ENCODE measurements at regions not wholly inside any gene's neighbourhood (a gene's known extent, or its start where the extent isn't known, plus 50 kb on each side); places are given as distances from the start of the nearest gene placed in this dataset.

DNA sequence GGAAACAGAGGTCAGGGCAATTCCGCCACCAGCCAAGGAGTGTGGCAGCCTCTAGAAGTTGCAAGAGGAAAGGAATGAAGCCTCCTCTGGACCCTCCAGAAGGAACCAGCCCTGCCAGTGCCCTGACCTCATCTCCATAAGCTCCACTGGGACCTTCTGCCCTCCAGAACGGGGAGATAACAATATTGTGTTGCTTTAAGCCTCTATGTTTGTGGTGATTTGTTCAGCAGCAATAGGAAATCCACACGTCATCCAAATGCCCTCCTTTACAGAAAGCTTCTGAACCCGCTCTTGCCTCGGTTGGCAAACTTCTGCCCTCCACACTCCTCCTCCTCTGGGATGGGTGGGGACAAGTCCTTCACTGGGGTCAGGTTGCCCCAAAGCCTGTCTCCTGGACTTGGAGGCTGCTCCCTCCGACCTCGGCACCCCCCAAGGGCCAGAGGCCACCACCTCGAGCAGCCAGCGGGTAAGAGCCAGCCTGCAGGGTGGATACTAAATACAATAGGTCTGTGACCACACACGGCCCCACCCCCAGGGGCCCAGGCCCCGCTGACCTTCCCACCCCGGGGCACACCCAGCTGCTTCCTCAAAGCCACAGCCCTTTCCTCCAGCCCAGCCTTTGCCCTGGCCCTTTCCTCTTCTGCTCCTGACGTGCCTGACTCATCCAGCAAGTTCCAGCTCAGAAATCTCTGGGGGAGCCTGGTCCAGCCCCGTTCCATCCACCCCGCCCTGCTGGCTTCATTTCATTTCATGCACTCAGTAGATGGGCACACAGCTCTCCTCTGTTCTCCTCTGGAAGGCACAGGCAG lies 58.7 kb upstream of the NCOR2 start:
- H3K4me1 ChIP-seq (ENCODE audit: insufficient read depth, insufficient read length) = peaks cover 31% of the 10 kb centered on the region
- no peak for DNase-seq (ENCODE audit: low read depth, low spot score)
- H3K9me3 ChIP-seq (ENCODE audit: insufficient read depth, low read length) = peaks cover 9% of the 10 kb centered on the region; the same call in 1 of the 2 replicates
- TF ChIP-seq SUZ12 (IDR thresholded peaks at IDR 0.05; ENCODE audit: extremely low read depth, insufficient read depth, insufficient read length) = no peak
- no peak for TF ChIP-seq YY1 (IDR thresholded peaks at IDR 0.05; ENCODE audit: insufficient read depth, insufficient read length)
- no peak for TF ChIP-seq ZNF274 (IDR thresholded peaks at IDR 0.05; ENCODE audit: low read depth, low read length)
- no peaks in the 10 kb centered on the region for H3K27me3 ChIP-seq (ENCODE audit: insufficient read depth, insufficient read length)
- no peaks in the 10 kb centered on the region for H3K36me3 ChIP-seq (ENCODE audit: insufficient read depth, insufficient read length, low read length)
- no peak overlapping the region for H3K9ac ChIP-seq (ENCODE audit: insufficient read length, low read depth)
- no peak overlapping the region for H3K4me3 ChIP-seq (ENCODE audit: insufficient read length, low read depth)

DNA sequence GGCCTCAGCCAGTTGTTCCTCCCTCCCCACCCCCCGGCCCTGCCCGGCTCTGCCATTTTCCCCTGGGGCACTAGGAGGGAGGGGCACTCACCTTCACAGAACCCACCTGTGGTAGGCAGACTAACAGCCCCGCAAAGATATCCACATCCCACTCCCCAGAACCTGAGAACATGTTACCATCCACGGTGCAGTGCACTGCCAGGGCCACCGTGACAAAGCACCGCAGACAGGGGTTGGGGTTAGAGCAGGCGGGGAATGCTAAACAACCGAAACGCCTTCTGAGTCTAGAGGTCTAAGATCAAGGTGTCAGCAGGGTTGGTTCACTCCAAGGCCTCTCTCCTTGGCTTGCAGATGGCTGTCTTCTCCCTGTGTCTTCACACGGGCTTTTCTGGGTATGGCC lies 57.4 kb upstream of the NCOR2 start:
- Histone ChIP-seq H3K9me3 (ENCODE audit: insufficient read depth, low read length) (0 out of 2 replicates have a peak, but pooled peaks cover under 1% of the 10 kb centered on the region), H3K27me3 (ENCODE audit: insufficient read depth, insufficient read length) (no peaks in the 10 kb centered on the region), H3K9ac (ENCODE audit: insufficient read length, low read depth) (no peak overlapping the region), H3K4me1 (ENCODE audit: insufficient read depth, insufficient read length) (peaks cover 32% of the 10 kb centered on the region), H3K36me3 (ENCODE audit: insufficient read depth, insufficient read length, low read length) (no peaks in the 10 kb centered on the region), H3K4me3 (ENCODE audit: insufficient read length, low read depth) (no peak overlapping the region)
- TF ChIP-seq YY1 (IDR thresholded peaks at IDR 0.05; ENCODE audit: insufficient read depth, insufficient read length) (no peak), SUZ12 (IDR thresholded peaks at IDR 0.05; ENCODE audit: extremely low read depth, insufficient read depth, insufficient read length) (no peak), ZNF274 (IDR thresholded peaks at IDR 0.05; ENCODE audit: low read depth, low read length) (no peak)
- no peak for DNase-seq (ENCODE audit: low read depth, low spot score)

DNA sequence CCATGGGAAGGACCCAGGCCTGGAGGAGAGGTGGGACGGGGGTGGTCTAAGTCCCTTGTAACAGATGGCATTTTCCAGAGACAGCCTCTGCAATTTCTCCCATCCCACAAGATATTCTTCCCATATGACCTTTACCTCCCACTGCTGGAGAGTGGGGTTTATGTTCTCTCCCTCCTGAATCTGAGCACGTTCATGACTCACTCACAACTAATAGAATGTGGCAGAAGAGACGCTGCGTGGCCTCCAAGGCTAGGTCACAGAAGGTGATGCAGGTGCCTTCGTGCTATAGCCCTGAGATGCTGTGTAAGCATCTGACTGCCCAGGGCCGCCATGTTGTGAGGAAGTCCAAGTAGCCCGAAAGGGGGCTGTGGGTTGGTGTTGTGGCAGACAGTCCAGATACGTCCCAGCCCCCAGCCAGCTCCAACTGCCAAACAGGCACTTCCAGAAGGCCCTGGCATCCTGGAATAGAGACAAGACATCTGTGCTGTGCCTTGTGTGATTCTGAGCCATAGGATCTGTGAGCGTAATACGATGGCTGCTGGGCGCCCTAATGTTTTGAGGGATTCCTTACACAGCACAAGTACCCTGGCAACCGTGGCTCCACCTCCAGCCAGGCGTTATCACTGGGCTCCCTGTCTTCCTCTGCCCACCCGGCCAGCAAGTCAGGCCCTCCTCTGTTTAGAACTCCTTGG lies 56.1 kb upstream of the NCOR2 start:
- H3K4me1 ChIP-seq (ENCODE audit: insufficient read depth, insufficient read length) = peaks cover 32% of the 10 kb centered on the region
- H3K4me3 ChIP-seq (ENCODE audit: insufficient read length, low read depth) = no peak overlapping the region
- H3K36me3 ChIP-seq (ENCODE audit: insufficient read depth, insufficient read length, low read length) = no peaks in the 10 kb centered on the region
- H3K9ac ChIP-seq (ENCODE audit: insufficient read length, low read depth) = no peak overlapping the region
- TF ChIP-seq SUZ12 (IDR thresholded peaks at IDR 0.05; ENCODE audit: extremely low read depth, insufficient read depth, insufficient read length) (no peak), ZNF274 (IDR thresholded peaks at IDR 0.05; ENCODE audit: low read depth, low read length) (no peak), YY1 (IDR thresholded peaks at IDR 0.05; ENCODE audit: insufficient read depth, insufficient read length) (no peak)
- DNase-seq (ENCODE audit: low read depth, low spot score) = no peak
- H3K27me3 ChIP-seq (ENCODE audit: insufficient read depth, insufficient read length) = no peaks in the 10 kb centered on the region
- H3K9me3 ChIP-seq (ENCODE audit: insufficient read depth, low read length) = no peaks in the 10 kb centered on the region

GRCh38 chr12:124622764-124623163 lies 55.4 kb upstream of the NCOR2 start:
- Histone ChIP-seq H3K9ac (ENCODE audit: insufficient read length, low read depth) (no peak overlapping the region), H3K9me3 (ENCODE audit: insufficient read depth, low read length) (no peaks in the 10 kb centered on the region), H3K36me3 (ENCODE audit: insufficient read depth, insufficient read length, low read length) (no peaks in the 10 kb centered on the region), H3K4me1 (ENCODE audit: insufficient read depth, insufficient read length) (peaks cover 32% of the 10 kb centered on the region), H3K27me3 (ENCODE audit: insufficient read depth, insufficient read length) (no peaks in the 10 kb centered on the region), H3K4me3 (ENCODE audit: insufficient read length, low read depth) (no peak overlapping the region)
- no peak for TF ChIP-seq YY1 (IDR thresholded peaks at IDR 0.05; ENCODE audit: insufficient read depth, insufficient read length)
- no peak for TF ChIP-seq SUZ12 (IDR thresholded peaks at IDR 0.05; ENCODE audit: extremely low read depth, insufficient read depth, insufficient read length)
- TF ChIP-seq ZNF274 (IDR thresholded peaks at IDR 0.05; ENCODE audit: low read depth, low read length) = no peak
- no peak for DNase-seq (ENCODE audit: low read depth, low spot score)

- Histone ChIP-seq H3K27me3 (ENCODE audit: insufficient read depth, insufficient read length) (no peaks in the 10 kb centered on the region), H3K9me3 (ENCODE audit: insufficient read depth, low read length) (no peaks in the 10 kb centered on the region), H3K9ac (ENCODE audit: insufficient read length, low read depth) (no peak overlapping the region), H3K4me1 (ENCODE audit: insufficient read depth, insufficient read length) (peaks cover 36% of the 10 kb centered on the region), H3K4me3 (ENCODE audit: insufficient read length, low read depth) (no peak overlapping the region), H3K36me3 (ENCODE audit: insufficient read depth, insufficient read length, low read length) (no peaks in the 10 kb centered on the region)
- DNase-seq (ENCODE audit: low read depth, low spot score) = no peak
- TF ChIP-seq SUZ12 (IDR thresholded peaks at IDR 0.05; ENCODE audit: extremely low read depth, insufficient read depth, insufficient read length) (no peak), YY1 (IDR thresholded peaks at IDR 0.05; ENCODE audit: insufficient read depth, insufficient read length) (no peak), ZNF274 (IDR thresholded peaks at IDR 0.05; ENCODE audit: low read depth, low read length) (no peak)
Observed at GRCh38 chr12:124622331-124622730, 54.9 kb upstream of the NCOR2 start.

GRCh38 chr12:124621296-124621660 lies 53.9 kb upstream of the NCOR2 start:
- no peak for TF ChIP-seq SUZ12 (IDR thresholded peaks at IDR 0.05; ENCODE audit: extremely low read depth, insufficient read depth, insufficient read length)
- TF ChIP-seq ZNF274 (IDR thresholded peaks at IDR 0.05; ENCODE audit: low read depth, low read length) = no peak
- no peak for TF ChIP-seq YY1 (IDR thresholded peaks at IDR 0.05; ENCODE audit: insufficient read depth, insufficient read length)
- Histone ChIP-seq H3K4me3 (ENCODE audit: insufficient read length, low read depth) (no peak overlapping the region), H3K36me3 (ENCODE audit: insufficient read depth, insufficient read length, low read length) (no peaks in the 10 kb centered on the region), H3K9ac (ENCODE audit: insufficient read length, low read depth) (no peak overlapping the region), H3K4me1 (ENCODE audit: insufficient read depth, insufficient read length) (peaks cover 35% of the 10 kb centered on the region), H3K9me3 (ENCODE audit: insufficient read depth, low read length) (no peaks in the 10 kb centered on the region), H3K27me3 (ENCODE audit: insufficient read depth, insufficient read length) (no peaks in the 10 kb centered on the region)
- DNase-seq (ENCODE audit: low read depth, low spot score) = no peak

DNA sequence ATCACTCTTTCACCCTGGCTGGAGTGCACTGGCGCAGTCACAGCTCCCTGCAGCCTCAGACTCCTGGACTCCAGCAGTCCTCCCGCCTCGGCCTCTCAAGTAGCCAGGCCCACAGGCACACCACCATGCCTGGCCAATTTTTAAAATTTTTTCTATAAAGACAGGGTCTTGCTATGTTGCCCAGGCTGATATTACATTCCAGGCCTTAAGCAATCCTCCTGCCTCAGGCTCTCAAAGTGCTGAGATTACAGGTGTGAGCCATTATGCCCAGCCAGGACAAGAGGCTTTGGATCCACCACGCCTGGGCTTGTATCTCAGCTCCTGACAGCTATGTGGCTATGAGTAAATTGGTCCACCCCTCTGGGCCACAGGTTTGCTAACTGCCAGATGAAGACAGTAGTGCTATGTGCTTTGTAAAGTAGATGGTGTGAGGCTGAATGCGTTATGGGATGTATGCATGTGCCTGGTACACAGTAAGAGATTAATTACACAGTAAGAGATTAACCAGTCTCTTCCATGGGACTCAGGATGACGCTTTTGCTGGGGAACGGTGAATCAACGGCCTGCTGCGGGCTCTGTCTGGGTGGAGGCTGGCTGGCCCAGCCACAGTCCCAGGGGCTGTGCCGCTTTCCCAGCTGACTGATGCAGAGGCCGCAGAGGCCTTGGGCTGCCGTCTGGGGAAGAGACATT lies 53.3 kb upstream of the NCOR2 start:
- no peak for DNase-seq (ENCODE audit: low read depth, low spot score)
- TF ChIP-seq SUZ12 (IDR thresholded peaks at IDR 0.05; ENCODE audit: extremely low read depth, insufficient read depth, insufficient read length) (no peak), ZNF274 (IDR thresholded peaks at IDR 0.05; ENCODE audit: low read depth, low read length) (no peak), YY1 (IDR thresholded peaks at IDR 0.05; ENCODE audit: insufficient read depth, insufficient read length) (no peak)
- Histone ChIP-seq H3K4me1 (ENCODE audit: insufficient read depth, insufficient read length) (peaks cover 30% of the 10 kb centered on the region), H3K36me3 (ENCODE audit: insufficient read depth, insufficient read length, low read length) (no peaks in the 10 kb centered on the region), H3K9me3 (ENCODE audit: insufficient read depth, low read length) (no peaks in the 10 kb centered on the region), H3K9ac (ENCODE audit: insufficient read length, low read depth) (no peak overlapping the region), H3K27me3 (ENCODE audit: insufficient read depth, insufficient read length) (no peaks in the 10 kb centered on the region), H3K4me3 (ENCODE audit: insufficient read length, low read depth) (no peak overlapping the region)
